Activated CD4-positive, alpha-beta memory T cell treated with anti-CD3 and anti-CD28 coated beads for 36 hours (primary cell): ENCODE measurements at regions not wholly inside any gene's neighbourhood (a gene's known extent, or its start where the extent isn't known, plus 50 kb on each side); places are given as distances from the start of the nearest gene placed in this dataset.
"Not testable (repeated sequence)": the region's sequence is repeated elsewhere in the genome, so short reads cannot be mapped to it uniquely, and the experiment has no call there.

ENCODE experiments used
- CTCF ChIA-PET: fragments of 350-600 bp; sonication (Branson Sonifier 250); formaldehyde crosslinking; loops from one replicate; lab custom pipeline; 2021; ENCODE audit warnings: antibody characterized with exemption, inconsistent platforms; lab: Charles Lee
- POLR2A ChIA-PET: fragments of 350-600 bp; sonication (Branson Sonifier 250); formaldehyde crosslinking; loops from one replicate; lab custom pipeline; 2021; ENCODE audit warnings: antibody characterized with exemption; lab: Charles Lee
- DNase-seq: peaks from one replicate; pipeline ENCODE4 v3.0.0-alpha.2; 2020
- H3K27ac Mint-ChIP-seq: one replicate; pipeline ENCODE4 v1.8.0; 2021; ENCODE audit warnings: mixed read lengths
- H3K27me3 Mint-ChIP-seq: one replicate; pipeline ENCODE4 v1.8.0; 2021; ENCODE audit warnings: mixed read lengths
- H3K36me3 Mint-ChIP-seq: one replicate; pipeline ENCODE4 v1.8.0; 2021; ENCODE audit warnings: mixed read lengths
- H3K4me1 Mint-ChIP-seq: one replicate; pipeline ENCODE4 v1.8.0; 2021; ENCODE audit warnings: low read depth, mixed read lengths
- H3K4me3 Mint-ChIP-seq: one replicate; pipeline ENCODE4 v1.8.0; 2021; ENCODE audit warnings: mild to moderate bottlenecking, mixed read lengths
- H3K9me3 Mint-ChIP-seq: one replicate; pipeline ENCODE4 v1.8.0; 2021; ENCODE audit warnings: mixed read lengths
- intact Hi-C: fragments of 100-400 bp; cut with micrococcal nuclease; formaldehyde crosslinking; loops from one replicate; pipeline ENCODE4 v1.15.1; 2023

DNA sequence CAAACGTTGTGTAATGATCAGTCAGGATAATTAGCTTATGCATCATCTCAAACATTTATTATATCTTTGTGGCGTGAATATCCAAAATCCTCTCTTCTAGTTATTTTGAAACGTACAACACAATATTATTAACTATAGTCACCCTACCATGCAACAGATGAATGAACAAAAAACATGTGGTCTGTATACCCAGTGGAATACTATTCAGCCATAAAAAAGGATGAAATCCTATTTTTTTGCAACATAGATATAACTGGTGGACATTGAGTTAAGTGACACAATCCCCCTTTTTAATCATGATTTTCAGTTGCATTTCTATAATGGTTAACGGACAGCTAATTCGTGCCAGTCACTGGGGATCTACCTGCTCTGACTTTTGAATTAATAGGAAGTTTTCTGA is 145.6 kb downstream of the SOX1 start:
- H3K4me1 Mint-ChIP-seq, result no peaks in the 10 kb centered on the region
- no peak overlapping the region for H3K4me3 Mint-ChIP-seq
- POLR2A ChIA-PET, result no interaction called here
- intact Hi-C loops, result no loop called here
- peaks cover 13% of the 10 kb centered on the region for H3K27me3 Mint-ChIP-seq
- no peaks in the 10 kb centered on the region for H3K36me3 Mint-ChIP-seq
- no peak for DNase-seq
- no peak overlapping the region for H3K27ac Mint-ChIP-seq
- CTCF ChIA-PET, result no interaction called here
- no peaks in the 10 kb centered on the region for H3K9me3 Mint-ChIP-seq

DNA sequence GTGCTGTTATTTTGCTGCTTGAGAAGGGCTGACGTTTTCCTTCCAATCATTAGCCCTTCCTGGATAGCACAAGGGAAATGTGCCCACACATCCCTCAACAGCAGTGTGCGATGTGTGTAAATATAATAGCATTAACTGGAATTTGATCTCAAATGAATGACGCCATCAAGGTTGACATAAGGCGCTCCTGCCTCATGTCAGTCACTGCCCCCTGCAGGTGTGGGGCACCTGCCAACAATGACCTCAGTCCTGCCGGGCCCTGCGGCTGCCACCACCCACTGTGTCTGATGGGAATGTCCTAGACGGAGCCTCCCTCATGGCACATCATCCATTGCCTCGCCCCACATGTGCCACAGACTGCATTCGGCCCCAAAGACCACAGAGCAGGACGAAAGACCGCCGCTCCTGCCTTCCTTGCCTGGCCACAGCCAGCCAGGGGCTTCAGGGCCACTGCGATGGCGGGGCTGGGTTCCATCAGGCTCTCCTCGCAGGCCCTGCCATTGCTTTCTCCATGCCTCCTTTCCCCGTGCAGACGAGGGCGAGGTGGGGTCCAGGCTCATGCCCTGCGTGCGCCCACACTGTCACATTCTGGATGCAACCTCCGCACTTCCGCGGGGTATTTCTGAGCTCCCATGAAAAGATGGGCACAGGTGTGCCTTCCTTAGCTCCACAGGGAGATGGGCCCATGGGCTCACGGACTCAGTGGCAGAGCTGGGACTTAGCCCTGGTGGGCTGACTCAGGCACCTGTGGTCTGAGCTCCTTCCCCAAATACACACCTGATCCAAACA is 146.7 kb downstream of the SOX1 start:
- ChIA-PET POLR2A (no interaction called here), CTCF (no interaction called here)
- Mint-ChIP-seq H3K27me3 (peaks cover 2% of the 10 kb centered on the region), H3K27ac (no peak overlapping the region), H3K4me1 (no peaks in the 10 kb centered on the region), H3K36me3 (no peaks in the 10 kb centered on the region), H3K9me3 (no peaks in the 10 kb centered on the region), H3K4me3 (no peak overlapping the region)
- intact Hi-C loops, result no loop called here
- DNase-seq, result no peak

DNA sequence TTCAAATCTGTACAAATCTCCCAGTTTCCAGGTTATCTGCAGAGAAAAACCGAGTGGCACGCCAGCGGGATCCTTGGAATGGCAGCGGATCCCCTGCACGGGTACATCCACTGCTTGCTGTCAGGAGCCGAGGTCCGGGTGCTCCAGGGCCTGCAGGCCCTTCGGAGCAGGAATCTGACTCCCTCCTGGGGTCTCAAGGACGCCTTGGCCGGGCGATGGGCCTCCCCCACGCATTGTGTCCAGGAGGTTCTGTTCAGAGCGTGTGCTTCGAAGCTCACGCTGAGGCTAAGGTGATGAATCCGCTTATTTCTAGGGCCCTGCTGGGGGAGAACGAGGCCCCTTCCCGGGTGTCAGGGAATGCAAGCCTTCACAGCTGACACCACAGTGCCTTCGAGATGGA is 148.9 kb downstream of the SOX1 start:
- no peak for DNase-seq
- H3K9me3 Mint-ChIP-seq, result no peaks in the 10 kb centered on the region
- H3K27ac Mint-ChIP-seq, result no peak overlapping the region
- no peaks in the 10 kb centered on the region for H3K36me3 Mint-ChIP-seq
- CTCF ChIA-PET, result no interaction called here
- POLR2A ChIA-PET, result no interaction called here
- H3K4me3 Mint-ChIP-seq, result no peak overlapping the region
- intact Hi-C loops, result no loop called here
- no peaks in the 10 kb centered on the region for H3K4me1 Mint-ChIP-seq
- H3K27me3 Mint-ChIP-seq, result peaks cover 2% of the 10 kb centered on the region

DNA sequence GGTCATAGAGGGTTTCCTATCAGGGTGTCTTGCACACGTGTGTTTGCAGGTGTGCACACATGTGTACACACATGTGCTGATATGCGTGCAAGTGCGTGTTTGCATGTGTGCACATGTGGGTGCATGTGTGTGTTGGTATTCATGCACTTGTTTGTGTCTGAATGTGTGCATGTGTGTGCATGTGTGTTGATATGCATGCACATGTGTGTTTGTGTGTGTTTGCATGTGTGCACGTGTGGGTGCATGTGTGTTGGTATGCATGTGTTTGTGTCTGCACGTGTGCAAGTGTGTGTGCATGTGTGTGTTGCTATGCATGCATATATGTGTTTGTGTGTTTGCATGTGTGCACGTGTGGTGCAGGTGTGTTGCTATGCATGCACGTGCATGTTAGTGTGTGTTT is 150.5 kb downstream of the SOX1 start:
- Mint-ChIP-seq H3K4me3 (no peak overlapping the region), H3K36me3 (no peaks in the 10 kb centered on the region), H3K9me3 (no peaks in the 10 kb centered on the region), H3K27ac (no peak overlapping the region), H3K27me3 (no peaks in the 10 kb centered on the region), H3K4me1 (no peaks in the 10 kb centered on the region)
- POLR2A ChIA-PET, result no interaction called here
- no peak for DNase-seq
- intact Hi-C loops, result no loop called here
- CTCF ChIA-PET, result no interaction called here

DNA sequence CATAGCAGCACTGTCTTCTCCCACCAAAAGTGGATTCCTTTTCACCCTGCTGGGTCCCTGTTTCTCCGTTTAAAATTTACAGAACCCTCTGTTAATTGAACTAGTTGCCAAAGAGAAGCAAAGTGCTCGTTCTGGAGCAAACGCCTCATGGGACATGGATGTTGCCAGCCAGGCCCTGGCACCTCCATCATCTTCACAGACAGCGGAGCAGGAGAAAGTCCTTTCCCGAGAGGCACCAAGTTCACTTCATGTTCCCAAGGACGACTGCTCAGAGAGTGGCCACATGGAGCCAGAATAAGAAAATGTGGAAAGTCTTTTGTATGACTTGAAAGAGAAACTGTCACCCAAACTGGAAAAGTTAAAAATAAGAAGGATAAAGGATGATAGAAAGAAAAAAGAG is 151.5 kb downstream of the SOX1 start:
- ChIA-PET CTCF (no interaction called here), POLR2A (no interaction called here)
- Mint-ChIP-seq H3K27ac (no peak overlapping the region), H3K9me3 (no peaks in the 10 kb centered on the region), H3K4me1 (no peaks in the 10 kb centered on the region), H3K27me3 (no peaks in the 10 kb centered on the region), H3K4me3 (no peak overlapping the region), H3K36me3 (no peaks in the 10 kb centered on the region)
- intact Hi-C loops, result no loop called here
- DNase-seq, result no peak

DNA sequence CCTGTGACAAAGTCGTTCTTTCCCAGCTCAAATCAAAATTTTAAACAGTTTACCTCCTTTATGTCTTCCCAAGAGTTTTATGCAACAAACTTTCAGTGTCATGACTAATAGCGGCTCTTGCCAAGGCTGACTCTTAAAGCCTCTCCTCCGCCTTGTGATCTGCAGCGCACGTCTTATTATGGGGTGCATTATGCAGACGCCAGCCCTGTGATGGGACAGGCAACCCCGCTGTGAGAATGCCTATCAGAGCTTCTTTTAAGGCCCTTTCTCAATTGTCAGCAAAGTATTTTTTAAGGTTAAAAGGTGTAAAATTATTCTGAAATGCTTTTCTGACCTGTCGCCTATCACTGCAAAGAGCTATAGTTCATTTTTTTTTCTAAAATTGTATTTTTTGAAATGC is 152.8 kb downstream of the SOX1 start:
- no peak for DNase-seq
- Mint-ChIP-seq H3K9me3 (no peaks in the 10 kb centered on the region), H3K36me3 (no peaks in the 10 kb centered on the region), H3K4me1 (no peaks in the 10 kb centered on the region), H3K27ac (no peak overlapping the region), H3K4me3 (no peak overlapping the region), H3K27me3 (no peaks in the 10 kb centered on the region)
- intact Hi-C loops, result no loop called here
- CTCF ChIA-PET, result no interaction called here
- POLR2A ChIA-PET, result no interaction called here

DNA sequence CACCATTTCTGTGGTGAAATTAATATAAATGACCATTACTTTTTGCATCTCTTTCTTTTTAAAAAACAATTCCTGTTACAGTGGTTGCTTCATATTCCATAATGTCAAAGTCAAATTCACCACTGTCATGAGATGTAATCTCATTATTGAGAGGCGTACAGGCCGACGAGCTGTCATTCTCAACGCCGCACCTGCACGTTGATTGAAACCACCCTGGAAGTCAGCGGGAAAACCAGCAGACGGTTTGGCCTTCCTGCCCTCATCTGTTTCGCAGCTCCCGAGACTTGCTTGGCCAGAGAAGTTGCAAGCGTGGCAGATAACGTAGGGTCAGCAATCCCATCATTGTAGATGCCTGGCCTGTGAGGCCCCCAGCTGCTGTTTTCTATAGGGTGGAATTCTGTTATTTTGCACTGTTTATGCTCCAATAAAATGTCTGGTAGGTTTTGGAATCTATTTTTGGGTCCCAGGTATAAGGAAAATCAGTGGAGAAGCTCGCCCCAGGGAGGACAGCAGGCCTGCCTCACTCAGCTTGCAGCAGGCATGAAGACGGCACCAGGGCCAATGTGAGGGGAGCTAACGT is 153.4 kb downstream of the SOX1 start:
- no peak overlapping the region for H3K4me3 Mint-ChIP-seq
- H3K36me3 Mint-ChIP-seq, result no peaks in the 10 kb centered on the region
- no peaks in the 10 kb centered on the region for H3K9me3 Mint-ChIP-seq
- intact Hi-C loops, result no loop called here
- no peaks in the 10 kb centered on the region for H3K27me3 Mint-ChIP-seq
- ChIA-PET POLR2A (no interaction called here), CTCF (no interaction called here)
- H3K27ac Mint-ChIP-seq, result no peak overlapping the region
- no peak for DNase-seq
- H3K4me1 Mint-ChIP-seq, result no peaks in the 10 kb centered on the region

DNA sequence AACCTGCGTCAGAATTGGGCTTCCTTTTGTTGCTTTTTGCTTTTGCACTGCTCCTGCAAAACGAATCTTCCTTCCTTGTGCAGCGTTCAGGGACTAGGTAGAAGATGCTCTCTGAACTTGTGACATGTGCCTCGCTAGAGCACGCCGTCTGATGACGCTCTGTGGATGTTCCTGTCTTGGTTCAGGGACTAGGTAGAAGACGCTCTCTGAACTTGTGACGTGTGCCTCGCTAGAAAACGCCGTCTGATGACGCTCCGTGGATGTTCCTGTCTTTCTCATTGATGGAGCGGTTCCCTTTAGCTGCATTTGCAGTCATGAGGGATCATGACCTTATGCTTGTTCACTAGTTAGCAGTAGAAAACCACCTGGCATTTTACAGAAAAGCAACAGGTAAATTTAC is 154.0 kb downstream of the SOX1 start:
- Mint-ChIP-seq H3K4me1 (no peaks in the 10 kb centered on the region), H3K4me3 (no peak overlapping the region), H3K27ac (no peak overlapping the region), H3K36me3 (no peaks in the 10 kb centered on the region), H3K9me3 (no peaks in the 10 kb centered on the region), H3K27me3 (no peaks in the 10 kb centered on the region)
- CTCF ChIA-PET, result no interaction called here
- POLR2A ChIA-PET, result no interaction called here
- intact Hi-C loops, result no loop called here
- DNase-seq, result no peak

DNA sequence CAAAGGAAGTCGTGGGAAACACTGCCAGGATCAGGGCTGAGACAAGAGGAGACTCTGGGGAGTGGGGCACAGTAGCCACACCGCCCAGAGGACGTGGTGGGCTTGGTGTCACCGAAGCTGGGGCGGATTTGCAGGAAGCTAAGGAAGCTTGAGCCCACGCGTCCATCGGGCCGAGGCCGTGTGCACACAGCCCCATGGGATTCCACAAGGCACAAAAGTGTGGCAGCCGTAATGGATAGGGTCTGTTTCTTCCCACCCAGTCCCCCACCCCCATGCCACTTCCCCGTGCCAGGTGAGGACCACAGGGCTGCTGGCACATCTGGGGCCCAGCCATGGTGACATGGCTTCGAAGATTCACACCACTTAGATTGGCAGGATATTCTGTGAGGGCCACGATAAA is 153.2 kb upstream of the SPACA7 start:
- H3K27me3 Mint-ChIP-seq, result no peaks in the 10 kb centered on the region
- no peaks in the 10 kb centered on the region for H3K4me1 Mint-ChIP-seq
- CTCF ChIA-PET, result no interaction called here

DNA sequence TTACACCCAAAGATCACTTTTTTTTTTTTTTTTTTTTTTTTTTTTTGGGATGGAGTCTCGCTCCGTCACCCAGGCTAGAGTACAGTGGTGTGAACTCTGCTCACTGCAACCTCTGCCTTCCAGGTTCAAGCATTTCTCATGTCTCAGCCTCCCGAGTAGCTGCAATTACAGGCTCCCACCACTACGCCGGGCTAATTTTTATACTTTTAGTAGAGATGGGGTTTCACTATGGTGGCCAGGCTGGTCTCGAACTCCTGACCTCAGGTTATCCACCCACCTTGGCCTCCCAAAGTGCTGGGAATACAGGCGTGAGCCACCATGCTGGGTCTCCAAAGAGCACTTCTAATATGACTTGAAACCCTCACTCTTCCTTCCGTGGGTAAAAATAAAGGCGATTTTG is 152.2 kb upstream of the SPACA7 start:
- CTCF ChIA-PET, H3K27ac Mint-ChIP-seq, intact Hi-C loops, H3K4me1 Mint-ChIP-seq, POLR2A ChIA-PET, DNase-seq, H3K27me3 Mint-ChIP-seq, H3K4me3 Mint-ChIP-seq, H3K36me3 Mint-ChIP-seq, H3K9me3 Mint-ChIP-seq: not testable (repeated sequence)

More for the DNA sequence above, 153.2 kb upstream of the SPACA7 start:
- POLR2A ChIA-PET, result no interaction called here
- no peaks in the 10 kb centered on the region for H3K9me3 Mint-ChIP-seq
- H3K36me3 Mint-ChIP-seq, result no peaks in the 10 kb centered on the region
- no peak overlapping the region for H3K4me3 Mint-ChIP-seq
- H3K27ac Mint-ChIP-seq, result no peak overlapping the region
- DNase-seq, result no peak
- intact Hi-C loops, result no loop called here

DNA sequence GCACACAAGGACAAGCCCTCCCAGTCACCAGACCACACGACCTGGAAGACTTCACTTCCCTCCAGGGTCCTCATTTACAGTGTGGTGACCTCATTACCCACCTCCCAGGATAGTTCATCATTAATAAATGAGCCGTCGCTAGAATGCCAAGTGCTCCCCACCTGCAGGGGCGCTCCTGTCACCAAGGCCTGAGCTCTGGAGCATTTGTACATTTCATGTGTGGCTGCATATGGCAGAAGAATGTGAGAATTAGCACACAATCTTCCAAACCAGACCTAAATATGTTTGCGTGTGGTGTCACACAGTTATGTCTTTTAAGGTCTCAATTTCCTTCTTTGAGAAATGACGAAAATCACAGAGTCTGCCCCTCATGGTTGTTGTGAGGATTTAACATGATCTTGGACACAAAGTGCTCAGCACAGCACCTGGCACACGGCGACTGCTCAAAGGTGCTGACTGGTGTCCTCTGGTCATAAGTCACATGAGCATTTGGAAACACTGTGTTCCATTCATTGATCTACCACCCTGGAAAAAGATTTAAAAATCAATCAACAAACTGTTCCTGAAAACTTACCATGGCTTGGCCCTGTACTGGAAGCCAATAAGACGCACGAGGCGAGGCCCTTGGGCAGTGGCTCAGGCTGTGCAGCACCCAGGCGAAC is 150.6 kb upstream of the SPACA7 start:
- Mint-ChIP-seq H3K27me3 (no peaks in the 10 kb centered on the region), H3K4me1 (no peaks in the 10 kb centered on the region), H3K4me3 (no peak overlapping the region), H3K36me3 (no peaks in the 10 kb centered on the region), H3K9me3 (no peaks in the 10 kb centered on the region), H3K27ac (no peak overlapping the region)
- no peak for DNase-seq
- intact Hi-C loops, result no loop called here
- CTCF ChIA-PET, result no interaction called here
- POLR2A ChIA-PET, result no interaction called here

DNA sequence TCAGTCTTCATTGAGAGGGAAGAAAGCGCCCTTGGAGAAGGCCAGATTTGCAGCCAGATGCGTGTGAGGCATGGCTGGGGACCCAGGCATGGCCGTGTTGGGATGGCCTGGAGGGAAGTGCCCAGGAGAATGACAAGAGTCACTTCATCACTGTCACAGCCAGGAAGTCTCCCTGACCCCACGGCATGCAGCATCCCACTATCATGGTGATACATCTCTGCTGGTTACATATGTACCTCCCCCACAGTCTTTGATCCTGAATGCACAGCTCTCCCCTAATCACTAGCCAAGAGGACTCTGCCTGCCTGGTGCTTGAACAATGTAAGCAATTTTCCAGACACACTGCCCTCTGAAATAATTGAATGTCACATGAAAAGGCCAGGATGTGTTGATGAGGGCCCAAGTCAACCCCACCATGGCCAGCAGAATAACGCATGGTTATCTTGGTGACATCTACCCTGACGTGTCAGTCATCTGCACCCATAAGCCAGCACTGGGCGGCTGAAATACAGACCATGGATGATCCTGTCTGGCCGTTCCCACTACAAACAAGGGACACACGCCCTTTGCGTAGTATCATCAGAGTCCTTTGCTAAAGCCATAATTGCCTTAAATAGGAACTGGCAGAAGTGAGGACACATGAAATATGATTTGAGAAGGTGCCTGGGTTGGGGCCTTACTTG is 149.7 kb upstream of the SPACA7 start:
- Mint-ChIP-seq H3K4me3 (no peak overlapping the region), H3K27me3 (no peaks in the 10 kb centered on the region), H3K9me3 (no peaks in the 10 kb centered on the region), H3K4me1 (no peaks in the 10 kb centered on the region), H3K36me3 (no peaks in the 10 kb centered on the region), H3K27ac (no peak overlapping the region)
- intact Hi-C loops, result no loop called here
- ChIA-PET POLR2A (no interaction called here), CTCF (no interaction called here)
- DNase-seq, result no peak
